Coronary artery (tissue), 2 donors: ENCODE measurements at regions not wholly inside any gene's neighbourhood (a gene's known extent, or its start where the extent isn't known, plus 50 kb on each side); places are given as distances from the start of the nearest gene placed in this dataset.

Source experiments
- DNase-seq: peaks from one replicate; pipeline ENCODE4 v3.0.0-alpha.2; 2017; ENCODE audit warnings: low spot score
- H3K27ac ChIP-seq, 2 donors: fragments of 200-600 bp; sonication (generic); one replicate each; pipeline ENCODE4 v1.5.1; 2016 to 2019
- H3K4me3 ChIP-seq: fragments of 200-600 bp; sonication (generic); 2 replicates; pipeline ENCODE4 v1.5.1; 2016; ENCODE audit warnings: mild to moderate bottlenecking, moderate library complexity
- CTCF ChIP-seq: fragments of 200-600 bp; sonication (generic); IDR thresholded peaks from one replicate; pipeline ENCODE4 v1.5.1; 2019; ENCODE audit warnings: antibody characterized with exemption

- no peak overlapping the region for H3K27ac ChIP-seq
- DNase-seq: no peak
- H3K4me3 ChIP-seq: no peak overlapping the region
- no peak for TF ChIP-seq CTCF
Measured at GRCh38 chr21:17427831-17428483, 84.9 kb upstream of the CXADR start.

- DNase-seq: no peak
- Histone ChIP-seq H3K27ac (no peak overlapping the region), H3K4me3 (no peak overlapping the region)
- no peak for TF ChIP-seq CTCF
Measured at GRCh38 chr21:17428484-17428869, 84.4 kb upstream of the CXADR start.

- DNase-seq: no peak
- Histone ChIP-seq H3K4me3 (no peak overlapping the region), H3K27ac (no peak overlapping the region)
- no peak for TF ChIP-seq CTCF
Measured at GRCh38 chr21:17428980-17429379, 83.9 kb upstream of the CXADR start.

GRCh38 chr21:17429936-17430335, 82.9 kb upstream of the CXADR start:
- DNase-seq: no peak
- no peak for TF ChIP-seq CTCF
- no peak overlapping the region for H3K27ac ChIP-seq
- no peak overlapping the region for H3K4me3 ChIP-seq

- Histone ChIP-seq H3K27ac (no peak overlapping the region), H3K4me3 (no peak overlapping the region)
- no peak for TF ChIP-seq CTCF
- no peak for DNase-seq
Measured at GRCh38 chr21:17432732-17433057, 80.1 kb upstream of the CXADR start.

- no peak overlapping the region for H3K27ac ChIP-seq
- TF ChIP-seq CTCF: no peak
- H3K4me3 ChIP-seq: no peak overlapping the region
Measured at GRCh38 chr21:17433730-17434129, 79.1 kb upstream of the CXADR start.

More at GRCh38 chr21:17433730-17434129, 79.1 kb upstream of the CXADR start:
- DNase-seq: no peak
